ENCODE measurements at regions not wholly inside any gene's neighbourhood (a gene's known extent, or its start where the extent isn't known, plus 50 kb on each side); places are given as distances from the start of the nearest gene placed in this dataset.
"Not testable (repeated sequence)": the region's sequence is repeated elsewhere in the genome, so short reads cannot be mapped to it uniquely, and the experiment has no call there.

GRCh38 chr2:118372886-118373830 is 284.9 kb downstream of the INSIG2 start:
- no peak for DNase-seq

GRCh38 chr2:118371515-118371914 is 283.2 kb downstream of the INSIG2 start:
- DNase-seq = no peak

GRCh38 chr2:118369521-118369920 is 281.2 kb downstream of the INSIG2 start:
- not testable (repeated sequence) for DNase-seq

- DNase-seq = no peak
These were observed 275.3 kb downstream of the INSIG2 start for GRCh38 chr2:118363604-118364003.

GRCh38 chr2:118356051-118356450 is 267.8 kb downstream of the INSIG2 start:
- DNase-seq = no peak

- no peak for DNase-seq
These were observed 263.5 kb downstream of the INSIG2 start for GRCh38 chr2:118351796-118352195.

GRCh38 chr2:118350621-118351020 is 262.4 kb downstream of the INSIG2 start:
- DNase-seq = peak; percentile 31 to 61

- no peak for DNase-seq
These were observed 261.1 kb downstream of the INSIG2 start for GRCh38 chr2:118349365-118349764.

GRCh38 chr2:118348380-118349034 is 260.2 kb downstream of the INSIG2 start:
- DNase-seq = no peak

- DNase-seq = no peak
These were observed 257.2 kb downstream of the INSIG2 start for GRCh38 chr2:118345465-118345864.

GRCh38 chr2:118340103-118340502 is 251.8 kb downstream of the INSIG2 start:
- DNase-seq = no peak

GRCh38 chr2:118339386-118339785 is 251.1 kb downstream of the INSIG2 start:
- DNase-seq = no peak

- DNase-seq = no peak
These were observed 245.4 kb downstream of the INSIG2 start for GRCh38 chr2:118333664-118334063.

GRCh38 chr2:118325321-118325955 is 237.2 kb downstream of the INSIG2 start:
- no peak for DNase-seq

GRCh38 chr2:118322406-118322805 is 234.1 kb downstream of the INSIG2 start:
- no peak for DNase-seq

GRCh38 chr2:118321432-118322105 is 233.3 kb downstream of the INSIG2 start:
- DNase-seq = no peak

- no peak for DNase-seq
These were observed 232.4 kb downstream of the INSIG2 start for GRCh38 chr2:118320658-118321057.

GRCh38 chr2:118320196-118320595 is 231.9 kb downstream of the INSIG2 start:
- no peak for DNase-seq

- peak; percentile 3 to 42 for DNase-seq
These were observed 231.0 kb downstream of the INSIG2 start for GRCh38 chr2:118319271-118319684.

GRCh38 chr2:118315606-118316005 is 227.3 kb downstream of the INSIG2 start:
- no peak for DNase-seq

GRCh38 chr2:118312969-118313756 is 224.9 kb downstream of the INSIG2 start:
- no peak for DNase-seq
